Omental fat pad (tissue), 3 donors: ENCODE measurements at regions not wholly inside any gene's neighbourhood (a gene's known extent, or its start where the extent isn't known, plus 50 kb on each side); places are given as distances from the start of the nearest gene placed in this dataset.
"Not testable (repeated sequence)": the region's sequence is repeated elsewhere in the genome, so short reads cannot be mapped to it uniquely, and the experiment has no call there.

Source experiments
- ATAC-seq: fragments of 150-250 bp; one replicate; pipeline ENCODE4 v1.9.1; 2016; ENCODE audit warnings: mild to moderate bottlenecking, moderate library complexity; ENCODE audit not compliant: low FRiP score
- DNase-seq: peaks from one replicate; pipeline ENCODE4 v3.0.0-alpha.2; 2019; ENCODE audit warnings: low spot score
- CTCF ChIP-seq, 3 donors: fragments of 450-650 bp; IDR thresholded peaks; one replicate each; pipeline ENCODE4 v1.5.1; 2016 to 2017; ENCODE audit warnings: antibody characterized with exemption in 3 of 3, mild to moderate bottlenecking in 3 of 3, moderate library complexity in 2 of 3

- ATAC-seq (no peak), DNase-seq (no peak)
- no peak for TF ChIP-seq CTCF (IDR thresholded peaks at IDR 0.05)
Observed at GRCh38 chr22:33142282-33143055, 84.3 kb upstream of the SYN3 start.

- no peak for TF ChIP-seq CTCF (IDR thresholded peaks at IDR 0.05)
- ATAC-seq (no peak), DNase-seq (no peak)
Observed at GRCh38 chr22:33139937-33140336, 81.8 kb upstream of the SYN3 start.

GRCh38 chr22:33138333-33138732, 80.2 kb upstream of the SYN3 start:
- DNase-seq, ATAC-seq: not testable (repeated sequence)

- TF ChIP-seq CTCF (IDR thresholded peaks at IDR 0.05): no peak
- no peak for DNase-seq
- no peak for ATAC-seq
Observed at GRCh38 chr22:33130473-33130872, 72.3 kb upstream of the SYN3 start.

GRCh38 chr22:33129621-33130020, 71.4 kb upstream of the SYN3 start:
- DNase-seq (no peak), ATAC-seq (no peak)
- no peak for TF ChIP-seq CTCF (IDR thresholded peaks at IDR 0.05)

- ATAC-seq (no peak), DNase-seq (no peak)
- TF ChIP-seq CTCF (IDR thresholded peaks at IDR 0.05): no peak
Observed at GRCh38 chr22:33126881-33127280, 68.7 kb upstream of the SYN3 start.

GRCh38 chr22:33124471-33124870, 66.3 kb upstream of the SYN3 start:
- DNase-seq: no peak
- TF ChIP-seq CTCF (IDR thresholded peaks at IDR 0.05): no peak
- ATAC-seq: no peak

GRCh38 chr22:33122439-33122838, 64.3 kb upstream of the SYN3 start:
- ATAC-seq, DNase-seq: not testable (repeated sequence)
